K562 (cell line): ENCODE measurements at regions not wholly inside any gene's neighbourhood (a gene's known extent, or its start where the extent isn't known, plus 50 kb on each side); places are given as distances from the start of the nearest gene placed in this dataset.

Source experiments
- ATAC-seq: fragments of 200-7000 bp; cut with Tn5 transposase; 3 replicates; pipeline ENCODE4 v1.9.1; 2020; ENCODE audit warnings: moderate library complexity
- BruUV-seq: library from RNA; stranded (reverse); fragments of 400-500 nt; replicated peaks from 2 replicates; lab custom pipeline; 2021; lab: Mats Ljungman, UMichigan
- CTCF ChIA-PET: fragments of 300-600 bp; formaldehyde crosslinking; extraction: SDS; loops from one replicate; lab custom pipeline; 2021; ENCODE audit warnings: low intra/inter-chr PET ratio; lab: Yijun Ruan, JAX
- POLR2A ChIA-PET: fragments of 300-600, 350-650 bp; sonication (Branson Sonifier 250); formaldehyde crosslinking; extraction: SDS; loops from one replicate; lab custom pipeline; 2021; ENCODE audit warnings: antibody characterized with exemption, inconsistent platforms; lab: Yijun Ruan, JAX
- DNase-seq, 4 experiments: peaks; one replicate each; pipeline versions ENCODE4 v3.0.0 to v3.0.0-alpha.2; 2011 to 2018; ENCODE audit warnings: low spot score in 3 of 4, mixed read lengths in 3 of 4; ENCODE audit errors: extremely low read depth in 1 of 4
- FAIRE-seq: peaks from 2 replicates; lab custom pipeline; 2011; peaks lifted over from hg19 to GRCh38; lab: Jason Lieb, UNC
- H2AFZ ChIP-seq: 2 replicates; pipeline ENCODE4 v1.6.0; 2011; ENCODE audit warnings: low read depth, low read length, control low read depth, inconsistent platforms
- H3K27ac ChIP-seq: fragments of 200-600 bp; 3 replicates; pipeline ENCODE4 v1.8.0; 2011; ENCODE audit warnings: low read depth, mild to moderate bottlenecking, control low read depth, inconsistent platforms, low read length, moderate library complexity, mixed read lengths; ENCODE audit errors: extremely low read depth
- H3K27me3 ChIP-seq, 2 experiments: fragments of 300-600 bp in 1 of 2; 2 replicates in 1 of 2; 3 replicates in 1 of 2; pipeline versions ENCODE4 v1.6.0 to v1.8.0; 2011; ENCODE audit warnings: inconsistent platforms in 2 of 2, low read length in 2 of 2, mild to moderate bottlenecking in 1 of 2, mixed read lengths in 1 of 2, moderate library complexity in 1 of 2; ENCODE audit not compliant: control insufficient read depth in 2 of 2, insufficient read depth in 2 of 2
- H3K36me3 ChIP-seq: fragments of 300-600 bp; 3 replicates; pipeline ENCODE4 v1.8.0; 2011; ENCODE audit warnings: mild to moderate bottlenecking, low read length, inconsistent platforms; ENCODE audit not compliant: control insufficient read depth, insufficient read depth
- H3K4me1 ChIP-seq, 2 experiments: fragments of 200-600 bp in 1 of 2; replicated peaks in 1 of 2; 2 replicates in 1 of 2; 3 replicates in 1 of 2; pipeline versions ENCODE4 v1.5.1 to v1.8.0; 2011; ENCODE audit warnings: inconsistent platforms in 2 of 2, low read length in 2 of 2, mild to moderate bottlenecking in 1 of 2, mixed read lengths in 1 of 2, moderate library complexity in 1 of 2; ENCODE audit not compliant: control insufficient read depth in 2 of 2, insufficient read depth in 2 of 2
- H3K4me2 ChIP-seq: 2 replicates; pipeline ENCODE4 v1.6.1; 2011; ENCODE audit warnings: low read length, control low read depth, inconsistent platforms, mixed read lengths; ENCODE audit not compliant: insufficient read depth
- H3K4me3 ChIP-seq: fragments of 200-600 bp; sonication (generic), shearing (Covaris generic); 2 replicates; pipeline ENCODE4 v1.5.1; 2016; ENCODE audit warnings: control low read depth, inconsistent platforms
- H3K79me2 ChIP-seq: fragments of 200-600 bp; 3 replicates; pipeline ENCODE4 v1.8.0; 2011; ENCODE audit warnings: low read length, inconsistent platforms; ENCODE audit not compliant: control insufficient read depth, insufficient read depth
- H3K9ac ChIP-seq, 2 experiments: 2 replicates each; pipeline versions ENCODE4 v1.6.0 to v1.6.1; 2011; ENCODE audit warnings: low read depth in 2 of 2, low read length in 2 of 2, control low read depth in 1 of 2, inconsistent platforms in 1 of 2, mild to moderate bottlenecking in 1 of 2, mixed read lengths in 1 of 2; ENCODE audit not compliant: insufficient read depth in 1 of 2
- H3K9me1 ChIP-seq: one replicate; pipeline ENCODE4 v1.6.0; 2011; ENCODE audit warnings: inconsistent platforms, mild to moderate bottlenecking, low read length, moderate library complexity; ENCODE audit not compliant: control insufficient read depth, insufficient read depth
- H3K9me3 ChIP-seq: replicated peaks from 2 replicates; pipeline ENCODE4 v1.5.1; 2011; ENCODE audit warnings: low read depth, low read length, inconsistent platforms; ENCODE audit not compliant: control insufficient read depth, insufficient read depth
- H4K20me1 ChIP-seq: replicated peaks from 2 replicates; pipeline ENCODE4 v1.6.1; 2011; ENCODE audit warnings: low read length, inconsistent platforms, mixed read lengths; ENCODE audit not compliant: control insufficient read depth, insufficient read depth
- BDP1 ChIP-seq: IDR thresholded peaks from 3 replicates; pipeline ENCODE4 v1.6.1; 2011; ENCODE audit not compliant: insufficient read length, insufficient read depth
- CXXC5 ChIP-seq: fragments of 250-450 bp; sonication (Bioruptor Pico); IDR thresholded peaks from 2 replicates; pipeline ENCODE4 v1.8.0; 2022; ENCODE audit warnings: inconsistent platforms, mild to moderate bottlenecking, moderate library complexity
- ERF ChIP-seq: fragments of 450-650 bp; formaldehyde crosslinking; IDR thresholded peaks from 2 replicates; pipeline ENCODE4 v1.4.0; 2020; ENCODE audit warnings: mild to moderate bottlenecking, mixed read lengths
- KAT2B ChIP-seq: IDR thresholded peaks from one replicate; pipeline ENCODE4 v1.6.1; 2012; ENCODE audit warnings: low read depth, mild to moderate bottlenecking, control low read depth, inconsistent platforms, low read length, moderate library complexity
- MCM7 ChIP-seq, 2 experiments: fragments of 450-650 bp; IDR thresholded peaks; 2 replicates each; pipeline ENCODE4 v1.6.1; 2016 to 2018
- NRF1 ChIP-seq, 2 experiments: fragments of 450-650 bp; IDR thresholded peaks in 1 of 2; conservative IDR thresholded peaks in 1 of 2; 2 replicates each; pipeline ENCODE4 v1.6.1; 2014; ENCODE audit warnings: mild to moderate bottlenecking in 2 of 2
- POLR2AphosphoS2 ChIP-seq: IDR thresholded peaks from 2 replicates; pipeline ENCODE4 v1.6.1; 2012; ENCODE audit warnings: low read length, improper control_type of control experiment
- RFX5 ChIP-seq: IDR thresholded peaks from 2 replicates; pipeline ENCODE4 v1.6.1; 2011; ENCODE audit warnings: low read depth, mild to moderate bottlenecking, improper control_type of control experiment, low read length
- SLC30A9 ChIP-seq: fragments of 250-450 bp; sonication (Bioruptor Pico); IDR thresholded peaks from 2 replicates; pipeline ENCODE4 v1.8.0; 2022; ENCODE audit warnings: mild to moderate bottlenecking, moderate library complexity
- TFAM ChIP-seq: fragments of 250-450 bp; sonication (Bioruptor Pico); conservative IDR thresholded peaks from 2 replicates; pipeline ENCODE4 v1.5.0; 2021; ENCODE audit warnings: mild to moderate bottlenecking, moderate library complexity
- U2AF1 ChIP-seq: fragments of 200-400 bp; formaldehyde crosslinking; optimal IDR thresholded peaks from 2 replicates; pipeline ENCODE3; 2017; ENCODE audit warnings: mild to moderate bottlenecking, low read depth, low read length, moderate library complexity
- ZC3H8 ChIP-seq: fragments of 450-650 bp; IDR thresholded peaks from 2 replicates; pipeline ENCODE4 v1.6.1; 2017
- ZNF253 ChIP-seq: fragments of 250-450 bp; sonication (Bioruptor Pico); conservative IDR thresholded peaks from 2 replicates; pipeline ENCODE4 v1.6.1; 2021; ENCODE audit warnings: mild to moderate bottlenecking
- WGBS: fragments of 100-300 bp; shearing (Covaris generic); methylation state at CpG from one replicate; pipeline ENCODE4 v1.1.6; 2016; ENCODE audit warnings: low coverage, mixed read lengths; ENCODE audit not compliant: insufficient coverage; ENCODE audit errors: missing lambda C conversion rate; 5-methylcytosine and 5-hydroxymethylcytosine counted together
- in situ Hi-C: fragments of 300-500 bp; cut with MboI; formaldehyde crosslinking; loops from 4 replicates; pipeline ENCODE4 v1.15.0; 2018; ENCODE audit warnings: inconsistent platforms, mixed read lengths
- intact Hi-C: fragments of 100-400 bp; cut with micrococcal nuclease; formaldehyde crosslinking; loops from 2 replicates; pipeline ENCODE4 v1.14.2; 2022
- TF ChIP-seq, protein P1 (sequence below): sonication (generic); formaldehyde crosslinking; IDR thresholded peaks from 2 replicates; pipeline ENCODE4 v1.8.1; 2023; ENCODE audit warnings: mild to moderate bottlenecking, missing genetic modification reagents
- TF ChIP-seq, protein P2 (sequence below): sonication (generic); formaldehyde crosslinking; IDR thresholded peaks from 2 replicates; pipeline ENCODE4 v1.8.1; 2023; ENCODE audit warnings: mild to moderate bottlenecking, missing genetic modification reagents

DNA sequence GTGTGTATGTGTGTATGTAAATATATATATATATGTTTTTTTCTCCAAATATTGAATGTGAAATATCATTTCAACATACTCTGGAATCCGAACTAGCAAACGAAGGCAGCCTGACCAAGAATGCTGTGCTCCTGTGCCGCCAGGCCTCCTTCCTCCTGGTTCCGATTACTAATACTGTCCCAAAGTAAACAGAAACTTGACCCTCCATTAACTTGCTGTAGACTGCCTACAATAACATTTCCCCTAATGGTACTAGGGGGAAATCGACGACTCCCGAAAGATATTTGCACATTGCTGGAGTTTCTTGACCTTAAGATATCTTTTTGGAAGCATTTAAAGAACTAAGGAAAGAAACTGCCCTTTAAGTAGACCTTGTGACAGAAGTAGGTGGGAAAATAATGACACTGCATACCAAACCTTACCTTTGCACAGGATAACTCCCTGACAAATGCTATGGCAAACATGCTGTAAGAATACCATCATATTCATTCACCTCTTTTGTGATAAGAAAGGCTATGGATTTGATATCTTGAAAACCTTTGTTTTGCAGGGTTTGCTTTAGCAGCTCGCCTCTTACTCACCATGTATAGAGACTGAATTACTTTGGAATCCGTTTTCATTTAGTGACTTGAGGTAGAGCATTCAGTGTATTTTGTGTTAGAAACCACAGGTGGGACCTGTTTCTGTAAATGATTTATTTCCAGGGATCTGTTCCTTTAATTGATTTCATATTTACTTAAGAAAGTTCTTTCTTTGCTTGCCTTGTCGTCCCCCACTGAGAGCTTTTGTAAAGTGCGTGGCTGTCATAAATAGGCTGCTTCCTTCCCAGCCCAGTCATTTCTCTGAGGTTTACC is 80.1 kb downstream of the KLF5 start:
- Histone ChIP-seq H3K9ac (no peak overlapping the region), H3K36me3 (no peaks in the 10 kb centered on the region), H2AFZ (no peak overlapping the region), H3K27ac (no peak overlapping the region), H3K79me2 (no peaks in the 10 kb centered on the region), H3K27me3 (peaks cover 0 to 3% of the 10 kb centered on the region in 2 experiments; a peak in 3 of 5 replicates), H3K9me3 (no peaks in the 10 kb centered on the region), H3K4me3 (no peak overlapping the region), H3K4me2 (no peak overlapping the region), H4K20me1 (no peaks in the 10 kb centered on the region), H3K9me1 (no peaks in the 10 kb centered on the region), H3K4me1 (no peaks in the 10 kb centered on the region)
- FAIRE-seq (no peak), ATAC-seq (no peak), DNase-seq (no peak)
- TF ChIP-seq NRF1 (conservative IDR thresholded peaks at IDR 0.05 in 1 of 2, IDR thresholded peaks at IDR 0.05 in 1 of 2), result no peak
- no peak for TF ChIP-seq SLC30A9
- TF ChIP-seq POLR2AphosphoS2, result no peak
- TF ChIP-seq, protein P1, sequence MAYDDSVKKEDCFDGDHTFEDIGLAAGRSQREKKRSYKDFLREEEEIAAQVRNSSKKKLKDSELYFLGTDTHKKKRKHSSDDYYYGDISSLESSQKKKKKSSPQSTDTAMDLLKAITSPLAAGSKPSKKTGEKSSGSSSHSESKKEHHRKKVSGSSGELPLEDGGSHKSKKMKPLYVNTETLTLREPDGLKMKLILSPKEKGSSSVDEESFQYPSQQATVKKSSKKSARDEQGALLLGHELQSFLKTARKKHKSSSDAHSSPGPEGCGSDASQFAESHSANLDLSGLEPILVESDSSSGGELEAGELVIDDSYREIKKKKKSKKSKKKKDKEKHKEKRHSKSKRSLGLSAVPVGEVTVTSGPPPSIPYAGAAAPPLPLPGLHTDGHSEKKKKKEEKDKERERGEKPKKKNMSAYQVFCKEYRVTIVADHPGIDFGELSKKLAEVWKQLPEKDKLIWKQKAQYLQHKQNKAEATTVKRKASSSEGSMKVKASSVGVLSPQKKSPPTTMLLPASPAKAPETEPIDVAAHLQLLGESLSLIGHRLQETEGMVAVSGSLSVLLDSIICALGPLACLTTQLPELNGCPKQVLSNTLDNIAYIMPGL (CRISPR knock-in tag), result no peak
- TF ChIP-seq MCM7 (IDR thresholded peaks at IDR 0.05), result no peak
- TF ChIP-seq ERF (CRISPR knock-in tag), result no peak
- no peak for TF ChIP-seq RFX5
- no peak for TF ChIP-seq KAT2B
- TF ChIP-seq, protein P2, sequence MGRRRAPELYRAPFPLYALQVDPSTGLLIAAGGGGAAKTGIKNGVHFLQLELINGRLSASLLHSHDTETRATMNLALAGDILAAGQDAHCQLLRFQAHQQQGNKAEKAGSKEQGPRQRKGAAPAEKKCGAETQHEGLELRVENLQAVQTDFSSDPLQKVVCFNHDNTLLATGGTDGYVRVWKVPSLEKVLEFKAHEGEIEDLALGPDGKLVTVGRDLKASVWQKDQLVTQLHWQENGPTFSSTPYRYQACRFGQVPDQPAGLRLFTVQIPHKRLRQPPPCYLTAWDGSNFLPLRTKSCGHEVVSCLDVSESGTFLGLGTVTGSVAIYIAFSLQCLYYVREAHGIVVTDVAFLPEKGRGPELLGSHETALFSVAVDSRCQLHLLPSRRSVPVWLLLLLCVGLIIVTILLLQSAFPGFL, result no peak
- no peak for TF ChIP-seq U2AF1
- TF ChIP-seq TFAM (CRISPR knock-in tag), result no peak
- no peak for TF ChIP-seq CXXC5 (CRISPR knock-in tag)
- no peak for TF ChIP-seq BDP1
- no peak for TF ChIP-seq ZNF253 (CRISPR knock-in tag)
- TF ChIP-seq ZC3H8, result no peak
- no TSS peak for BruUV-seq
- intact Hi-C loops (no loop called here), in situ Hi-C loops (no loop called here)
- WGBS, result 3% methylated on average over 11 of the region's 11 CpGs
- ChIA-PET CTCF (no interaction called here), POLR2A (no interaction called here)
